ENCODE measurements at regions not wholly inside any gene's neighbourhood (a gene's known extent, or its start where the extent isn't known, plus 50 kb on each side); places are given as distances from the start of the nearest gene placed in this dataset.

GRCh38 chr13:26999499-26999898, 172.1 kb downstream of the USP12 start (continued):
- TF ChIP-seq TSHZ2 (CRISPR knock-in tag; IDR thresholded peaks at IDR 0.05) (no peak), POU6F1 (CRISPR knock-in tag; IDR thresholded peaks at IDR 0.05; ENCODE audit: borderline replicate concordance, low read depth) (no peak), ZFP30 (CRISPR knock-in tag; IDR thresholded peaks at IDR 0.05) (no peak), BACH2 (CRISPR knock-in tag; IDR thresholded peaks at IDR 0.05; ENCODE audit: borderline replicate concordance) (no peak), ISL1 (CRISPR knock-in tag; IDR thresholded peaks at IDR 0.05) (no peak)

- no peak for TF ChIP-seq TCF4 (CRISPR knock-in tag; IDR thresholded peaks at IDR 0.05; ENCODE audit: borderline replicate concordance)
- TF ChIP-seq ZFP3 (CRISPR knock-in tag; IDR thresholded peaks at IDR 0.05) = no peak
- TF ChIP-seq PATZ1 (CRISPR knock-in tag; IDR thresholded peaks at IDR 0.05; ENCODE audit: borderline replicate concordance) = no peak
- no peak for TF ChIP-seq TOX (CRISPR knock-in tag; IDR thresholded peaks at IDR 0.05; ENCODE audit: borderline replicate concordance)
- no peak for TF ChIP-seq ESRRG (CRISPR knock-in tag; IDR thresholded peaks at IDR 0.05)
Measured at GRCh38 chr13:26998292-26998691, 173.3 kb downstream of the USP12 start.

GRCh38 chr13:26996965-26997752, 174.5 kb downstream of the USP12 start:
- no peak for ATAC-seq
- TF ChIP-seq ISL1 (CRISPR knock-in tag; IDR thresholded peaks at IDR 0.05) (no peak), CREB5 (CRISPR knock-in tag; IDR thresholded peaks at IDR 0.05; ENCODE audit: low read depth) (no peak), ESRRG (CRISPR knock-in tag; IDR thresholded peaks at IDR 0.05) (no peak), CSDC2 (CRISPR knock-in tag; IDR thresholded peaks at IDR 0.05) (no peak), GLIS3 (CRISPR knock-in tag; IDR thresholded peaks at IDR 0.05) (no peak)

More at GRCh38 chr13:26998292-26998691, 173.3 kb downstream of the USP12 start:
- ATAC-seq = no peak

GRCh38 chr13:26995159-26995558, 176.5 kb downstream of the USP12 start:
- no peak for ATAC-seq
- TF ChIP-seq CSDC2 (CRISPR knock-in tag; IDR thresholded peaks at IDR 0.05) = no peak
- TF ChIP-seq ZC3H10 (CRISPR knock-in tag; IDR thresholded peaks at IDR 0.05) = no peak
- TF ChIP-seq PPARA (CRISPR knock-in tag; IDR thresholded peaks at IDR 0.05; ENCODE audit: borderline replicate concordance) = no peak
- TF ChIP-seq CREB5 (CRISPR knock-in tag; IDR thresholded peaks at IDR 0.05; ENCODE audit: low read depth) = no peak
- TF ChIP-seq BACH2 (CRISPR knock-in tag; IDR thresholded peaks at IDR 0.05; ENCODE audit: borderline replicate concordance) = no peak
- no peak for TF ChIP-seq ZNF70 (CRISPR knock-in tag; IDR thresholded peaks at IDR 0.05)
- TF ChIP-seq ISL1 (CRISPR knock-in tag; IDR thresholded peaks at IDR 0.05) = no peak
- no peak for TF ChIP-seq TOX (CRISPR knock-in tag; IDR thresholded peaks at IDR 0.05; ENCODE audit: borderline replicate concordance)
- no peak for TF ChIP-seq CSRNP3 (CRISPR knock-in tag; IDR thresholded peaks at IDR 0.05)
- no peak for TF ChIP-seq TCF4 (CRISPR knock-in tag; IDR thresholded peaks at IDR 0.05; ENCODE audit: borderline replicate concordance)
- TF ChIP-seq RARB (CRISPR knock-in tag; IDR thresholded peaks at IDR 0.05) = no peak

All from SK-N-SH treated with all-trans-retinoic acid at 6 μM for 48 hours (cell line).